ENCODE measurements at regions not wholly inside any gene's neighbourhood (a gene's known extent, or its start where the extent isn't known, plus 50 kb on each side); places are given as distances from the start of the nearest gene placed in this dataset.

- intact Hi-C loops (cut with DNase I): no loop called here
- 56% methylated on average over 2 of the region's 2 CpGs for WGBS
- Histone ChIP-seq H3K27ac (no peak overlapping the region), H3K4me3 (no peak overlapping the region), H3K27me3 (replicated peaks; ENCODE audit: insufficient read depth) (no peaks in the 10 kb centered on the region), H3K4me1 (replicated peaks) (no peaks in the 10 kb centered on the region), H3K36me3 (no peaks in the 10 kb centered on the region), H3K9me3 (no peaks in the 10 kb centered on the region)
- TF ChIP-seq POLR2A (IDR thresholded peaks at IDR 0.05) (no peak), CTCF (IDR thresholded peaks at IDR 0.05) (no peak), POLR2AphosphoS5 (IDR thresholded peaks at IDR 0.05) (no peak)
- no peak for DNase-seq (ENCODE audit: low spot score)
Observed at GRCh38 chr15:96700555-96700954, 370.1 kb downstream of the NR2F2 start.

- Histone ChIP-seq H3K4me1 (replicated peaks) (no peaks in the 10 kb centered on the region), H3K36me3 (no peaks in the 10 kb centered on the region), H3K9me3 (no peaks in the 10 kb centered on the region), H3K27ac (no peak overlapping the region), H3K4me3 (no peak overlapping the region), H3K27me3 (replicated peaks; ENCODE audit: insufficient read depth) (no peaks in the 10 kb centered on the region)
- intact Hi-C loops (cut with DNase I): no loop called here
- 71% methylated on average over 2 of the region's 2 CpGs for WGBS
- no peak for DNase-seq (ENCODE audit: low spot score)
- TF ChIP-seq POLR2AphosphoS5 (IDR thresholded peaks at IDR 0.05): no peak
- no peak for TF ChIP-seq POLR2A (IDR thresholded peaks at IDR 0.05)
- no peak for TF ChIP-seq CTCF (IDR thresholded peaks at IDR 0.05)
Observed at GRCh38 chr15:96701443-96701842, 370.9 kb downstream of the NR2F2 start.

- TF ChIP-seq CTCF (IDR thresholded peaks at IDR 0.05) (no peak), POLR2A (IDR thresholded peaks at IDR 0.05) (no peak), POLR2AphosphoS5 (IDR thresholded peaks at IDR 0.05) (no peak)
- Histone ChIP-seq H3K9me3 (no peaks in the 10 kb centered on the region), H3K27me3 (replicated peaks; ENCODE audit: insufficient read depth) (no peaks in the 10 kb centered on the region), H3K36me3 (no peaks in the 10 kb centered on the region), H3K27ac (no peak overlapping the region), H3K4me3 (no peak overlapping the region), H3K4me1 (replicated peaks) (no peaks in the 10 kb centered on the region)
- DNase-seq (ENCODE audit: low spot score): no peak
- intact Hi-C loops (cut with DNase I): no loop called here
- 46% methylated on average over 2 of the region's 2 CpGs for WGBS
Observed at GRCh38 chr15:96701877-96702276, 371.4 kb downstream of the NR2F2 start.

GRCh38 chr15:96702589-96702988 is 372.1 kb downstream of the NR2F2 start:
- no peaks in the 10 kb centered on the region for H3K9me3 ChIP-seq
- no peaks in the 10 kb centered on the region for H3K4me1 ChIP-seq (replicated peaks)
- DNase-seq (ENCODE audit: low spot score): no peak
- intact Hi-C loops (cut with DNase I): no loop called here
- no peak overlapping the region for H3K4me3 ChIP-seq
- WGBS: 65% methylated on average over 4 of the region's 4 CpGs
- no peaks in the 10 kb centered on the region for H3K27me3 ChIP-seq (replicated peaks; ENCODE audit: insufficient read depth)
- no peaks in the 10 kb centered on the region for H3K36me3 ChIP-seq
- no peak for TF ChIP-seq POLR2AphosphoS5 (IDR thresholded peaks at IDR 0.05)
- no peak for TF ChIP-seq CTCF (IDR thresholded peaks at IDR 0.05)
- no peak for TF ChIP-seq POLR2A (IDR thresholded peaks at IDR 0.05)
- H3K27ac ChIP-seq: no peak overlapping the region

GRCh38 chr15:96703091-96703490 is 372.6 kb downstream of the NR2F2 start:
- Histone ChIP-seq H3K4me1 (replicated peaks) (no peaks in the 10 kb centered on the region), H3K27me3 (replicated peaks; ENCODE audit: insufficient read depth) (no peaks in the 10 kb centered on the region), H3K9me3 (no peaks in the 10 kb centered on the region), H3K27ac (no peak overlapping the region), H3K36me3 (no peaks in the 10 kb centered on the region), H3K4me3 (no peak overlapping the region)
- intact Hi-C loops (cut with DNase I): no loop called here
- no peak for DNase-seq (ENCODE audit: low spot score)
- WGBS: 59% methylated on average over 3 of the region's 3 CpGs
- TF ChIP-seq POLR2A (IDR thresholded peaks at IDR 0.05): no peak
- no peak for TF ChIP-seq POLR2AphosphoS5 (IDR thresholded peaks at IDR 0.05)
- TF ChIP-seq CTCF (IDR thresholded peaks at IDR 0.05): no peak

Measured in prostate gland (tissue), 2 donors.